Brain microvascular endothelial cell (primary cell): ENCODE measurements at regions not wholly inside any gene's neighbourhood (a gene's known extent, or its start where the extent isn't known, plus 50 kb on each side); places are given as distances from the start of the nearest gene placed in this dataset.
A peak's percentile ranks its signal among the peaks of the same experiment; 100 is the strongest.

ENCODE experiments used
- DNase-seq: peaks from one replicate; pipeline ENCODE4 v3.0.0-alpha.2; 2020
- H3K27ac ChIP-seq: fragments of 250-450 bp; sonication (Bioruptor Pico); 2 replicates; pipeline ENCODE4 v1.5.1; 2020; ENCODE audit warnings: mild to moderate bottlenecking, moderate library complexity
- H3K27me3 ChIP-seq: fragments of 250-450 bp; sonication (Bioruptor Pico); replicated peaks from 2 replicates; pipeline ENCODE4 v1.5.1; 2020; ENCODE audit warnings: mild to moderate bottlenecking
- H3K36me3 ChIP-seq: fragments of 250-450 bp; sonication (Bioruptor Pico); replicated peaks from 2 replicates; pipeline ENCODE4 v1.5.1; 2020; ENCODE audit warnings: mild to moderate bottlenecking
- H3K4me3 ChIP-seq: 2 replicates; pipeline ENCODE4 v1.5.1; 2011; ENCODE audit warnings: low read depth, mild to moderate bottlenecking, control low read depth, low read length, moderate library complexity
- in situ Hi-C: cut with HindIII; loops from 2 replicates; pipeline ENCODE4 v1.10.0; 2017; ENCODE audit warnings: low sequenced_read_pairs, low pct_ligation_motif_present
- TF ChIP-seq, protein P1 (sequence below): IDR thresholded peaks from 2 replicates; pipeline ENCODE4 v1.5.1; 2011; ENCODE audit warnings: low read depth, mild to moderate bottlenecking, moderate library complexity, low read length, control low read depth, inconsistent platforms; ENCODE audit errors: missing control alignments

GRCh38 chr10:52889611-52890010 is 117.0 kb upstream of the MBL2 start:
- H3K27ac ChIP-seq, result no peak overlapping the region
- no peaks in the 10 kb centered on the region for H3K36me3 ChIP-seq
- no peak for DNase-seq
- no peak overlapping the region for H3K4me3 ChIP-seq
- H3K27me3 ChIP-seq, result no peaks in the 10 kb centered on the region
- in situ Hi-C loops, result no loop called here
- TF ChIP-seq, protein P1, sequence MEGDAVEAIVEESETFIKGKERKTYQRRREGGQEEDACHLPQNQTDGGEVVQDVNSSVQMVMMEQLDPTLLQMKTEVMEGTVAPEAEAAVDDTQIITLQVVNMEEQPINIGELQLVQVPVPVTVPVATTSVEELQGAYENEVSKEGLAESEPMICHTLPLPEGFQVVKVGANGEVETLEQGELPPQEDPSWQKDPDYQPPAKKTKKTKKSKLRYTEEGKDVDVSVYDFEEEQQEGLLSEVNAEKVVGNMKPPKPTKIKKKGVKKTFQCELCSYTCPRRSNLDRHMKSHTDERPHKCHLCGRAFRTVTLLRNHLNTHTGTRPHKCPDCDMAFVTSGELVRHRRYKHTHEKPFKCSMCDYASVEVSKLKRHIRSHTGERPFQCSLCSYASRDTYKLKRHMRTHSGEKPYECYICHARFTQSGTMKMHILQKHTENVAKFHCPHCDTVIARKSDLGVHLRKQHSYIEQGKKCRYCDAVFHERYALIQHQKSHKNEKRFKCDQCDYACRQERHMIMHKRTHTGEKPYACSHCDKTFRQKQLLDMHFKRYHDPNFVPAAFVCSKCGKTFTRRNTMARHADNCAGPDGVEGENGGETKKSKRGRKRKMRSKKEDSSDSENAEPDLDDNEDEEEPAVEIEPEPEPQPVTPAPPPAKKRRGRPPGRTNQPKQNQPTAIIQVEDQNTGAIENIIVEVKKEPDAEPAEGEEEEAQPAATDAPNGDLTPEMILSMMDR, result no peak

DNA sequence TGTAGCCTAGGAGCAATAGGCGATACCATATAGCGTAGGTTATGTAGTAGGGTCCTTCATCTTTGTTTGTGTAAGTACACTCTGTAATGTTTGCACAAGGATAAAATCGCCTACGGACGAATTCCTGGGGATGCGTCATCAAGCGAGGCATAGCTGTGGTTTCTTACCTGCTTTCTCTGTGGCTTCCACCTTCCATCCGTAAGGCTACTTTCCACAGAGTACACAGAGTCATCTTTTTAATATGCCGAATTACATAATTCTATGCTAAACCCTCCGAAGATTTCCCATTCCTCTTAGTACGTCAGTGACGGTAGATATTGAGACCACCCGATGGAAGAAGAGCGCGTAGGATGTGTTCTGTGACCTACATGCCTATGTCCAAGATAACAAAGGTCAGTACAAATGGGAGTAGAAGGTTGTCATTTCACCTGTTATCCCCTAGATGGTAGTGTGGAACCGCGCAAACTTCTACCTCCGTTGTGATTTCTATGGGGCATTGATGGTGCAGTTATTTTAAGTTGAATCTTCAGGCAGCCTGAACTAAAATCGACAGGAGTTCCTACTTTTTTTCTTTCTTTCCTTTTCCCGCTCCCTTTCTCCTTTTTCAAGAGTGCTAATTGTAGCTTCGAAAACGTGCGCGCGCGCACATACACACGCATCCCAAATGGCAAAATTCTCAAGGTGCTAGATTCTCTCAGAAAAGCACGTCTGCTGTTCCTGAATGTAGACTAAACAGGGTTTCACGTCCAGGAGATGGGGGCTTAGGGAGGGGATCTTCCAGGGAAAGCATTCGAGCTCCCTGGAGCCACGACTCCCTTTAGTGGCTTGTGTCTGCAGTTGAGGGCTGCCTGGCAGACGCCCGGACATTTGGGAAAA is 111.7 kb upstream of the MBL2 start:
- DNase-seq, result peak; percentile 71
- in situ Hi-C loops, result no loop called here
- no peak overlapping the region for H3K4me3 ChIP-seq
- H3K27ac ChIP-seq, result no peak overlapping the region
- H3K27me3 ChIP-seq, result no peaks in the 10 kb centered on the region
- no peaks in the 10 kb centered on the region for H3K36me3 ChIP-seq
- TF ChIP-seq, protein P1, result peak; percentile 76

DNA sequence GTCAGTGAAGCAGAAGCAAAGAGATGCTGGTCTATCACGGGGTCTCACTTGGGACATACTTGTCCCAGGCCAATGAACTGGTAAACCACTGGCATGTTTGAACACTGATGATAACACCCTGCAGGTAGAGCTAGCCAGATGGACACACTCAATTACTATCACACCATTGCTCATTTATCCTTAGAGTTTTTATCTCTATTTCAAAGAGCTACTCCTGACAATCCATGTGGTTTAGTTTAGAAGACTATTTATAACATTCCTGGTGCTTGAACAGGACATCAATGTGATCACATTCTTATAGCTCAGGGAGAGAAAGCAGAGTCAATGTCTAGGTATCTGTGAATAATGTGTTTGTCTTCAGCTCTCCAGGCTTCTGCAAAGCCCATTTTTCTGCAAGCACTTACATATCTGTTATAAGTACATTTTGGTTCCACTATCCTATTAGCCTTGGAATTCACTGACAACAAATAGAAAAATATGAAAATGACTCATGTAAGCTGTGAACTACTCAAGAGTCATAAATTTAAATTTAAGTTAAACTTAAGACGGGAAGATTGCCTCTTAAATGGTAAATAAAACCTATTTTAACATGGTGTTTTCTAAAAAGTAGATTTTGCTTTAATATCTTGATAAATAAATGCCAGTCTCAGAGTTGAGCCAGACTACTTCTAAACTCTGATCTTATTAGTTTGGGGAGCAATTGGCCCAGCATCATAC is 106.7 kb upstream of the MBL2 start:
- TF ChIP-seq, protein P1, result no peak
- H3K27ac ChIP-seq, result no peak overlapping the region
- DNase-seq, result peak; percentile 28

DNA sequence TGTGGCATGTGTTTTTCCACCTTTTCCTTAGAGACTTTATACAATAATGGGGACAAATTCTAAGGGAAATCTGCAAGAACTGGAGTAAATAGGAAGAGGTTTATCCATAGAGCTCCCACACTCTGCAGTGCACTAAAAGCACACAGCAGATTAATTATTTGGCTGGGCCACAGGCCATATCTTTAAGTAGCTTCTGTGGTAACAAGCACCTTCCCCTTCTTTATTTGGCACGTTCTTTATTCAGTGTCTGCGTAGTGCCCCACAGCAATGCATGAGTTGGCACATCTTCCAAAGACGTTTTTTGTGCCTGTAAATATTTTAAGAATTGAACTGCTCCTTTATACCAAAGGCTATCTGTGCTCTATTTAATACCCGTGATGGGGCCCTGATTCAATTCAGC is 104.9 kb upstream of the MBL2 start:
- H3K4me3 ChIP-seq, result no peak overlapping the region
- no peak overlapping the region for H3K27ac ChIP-seq
- H3K27me3 ChIP-seq, result no peaks in the 10 kb centered on the region
- TF ChIP-seq, protein P1, result no peak
- no peaks in the 10 kb centered on the region for H3K36me3 ChIP-seq
- no peak for DNase-seq
- in situ Hi-C loops, result no loop called here

More for the DNA sequence above, 106.7 kb upstream of the MBL2 start:
- H3K27me3 ChIP-seq, result no peaks in the 10 kb centered on the region
- H3K36me3 ChIP-seq, result no peaks in the 10 kb centered on the region
- no peak overlapping the region for H3K4me3 ChIP-seq
- in situ Hi-C loops, result no loop called here

- TF ChIP-seq, protein P1, result no peak
- no peak overlapping the region for H3K4me3 ChIP-seq
- no peaks in the 10 kb centered on the region for H3K27me3 ChIP-seq
- no peak overlapping the region for H3K27ac ChIP-seq
- in situ Hi-C loops, result no loop called here
- H3K36me3 ChIP-seq, result no peaks in the 10 kb centered on the region
- DNase-seq, result no peak
These were observed 102.8 kb upstream of the MBL2 start for GRCh38 chr10:52875336-52875735.
